TTC549 (cell line): ENCODE measurements at regions not wholly inside any gene's neighbourhood (a gene's known extent, or its start where the extent isn't known, plus 50 kb on each side); places are given as distances from the start of the nearest gene placed in this dataset.
"Not testable (repeated sequence)": the region's sequence is repeated elsewhere in the genome, so short reads cannot be mapped to it uniquely, and the experiment has no call there.

Experiments
- FAIRE-seq: peaks from 2 replicates; lab custom pipeline; 2012; peaks lifted over from hg19 to GRCh38; lab: Jason Lieb, UNC

- no peak for FAIRE-seq
Observed at GRCh38 chr14:44453433-44454171, 53.5 kb downstream of the FSCB start.

DNA sequence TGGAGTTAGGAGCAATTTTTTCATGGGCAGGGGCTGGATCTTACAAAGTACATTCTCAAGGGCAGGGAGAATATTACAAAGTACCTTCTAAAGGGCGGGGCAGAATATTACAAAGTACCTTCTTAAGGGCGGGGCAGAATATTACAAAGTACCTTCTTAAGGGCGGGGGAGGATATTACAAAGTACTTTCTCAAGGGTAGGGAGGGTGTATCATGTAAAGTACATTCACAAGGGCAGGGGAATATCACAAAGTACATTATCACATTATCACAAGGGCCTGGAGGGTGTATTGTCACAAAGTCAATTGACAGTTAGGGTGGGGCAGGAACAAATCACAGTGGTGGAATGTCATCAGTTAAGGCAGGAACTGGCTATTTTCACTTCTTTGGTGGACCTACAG is 56.9 kb downstream of the FSCB start:
- FAIRE-seq = not testable (repeated sequence)

GRCh38 chr14:44449680-44450079 is 57.4 kb downstream of the FSCB start:
- no peak for FAIRE-seq

DNA sequence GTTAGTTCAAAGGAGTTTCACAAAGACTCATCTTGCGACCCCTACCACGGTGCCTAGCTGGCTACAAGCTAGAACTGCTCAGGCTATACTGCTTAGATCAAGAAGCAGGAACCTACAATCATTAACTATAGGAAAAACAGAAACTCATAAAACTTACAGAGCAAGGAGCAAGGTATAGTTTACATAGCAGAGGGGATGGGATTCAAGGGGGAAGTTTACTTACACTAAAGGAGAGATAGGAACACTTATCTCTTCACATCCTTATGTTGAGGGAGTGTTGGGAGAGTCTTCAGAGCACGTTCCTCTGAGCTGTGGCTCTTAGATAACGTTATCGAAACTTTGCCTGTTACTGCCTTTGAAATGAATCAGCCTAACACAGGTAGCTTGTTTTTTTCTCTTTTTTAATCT is 58.1 kb downstream of the FSCB start:
- no peak for FAIRE-seq

- FAIRE-seq = no peak
Observed at GRCh38 chr14:44446965-44447364, 60.1 kb downstream of the FSCB start.

GRCh38 chr14:44444454-44444853 is 62.6 kb downstream of the FSCB start:
- FAIRE-seq = no peak

DNA sequence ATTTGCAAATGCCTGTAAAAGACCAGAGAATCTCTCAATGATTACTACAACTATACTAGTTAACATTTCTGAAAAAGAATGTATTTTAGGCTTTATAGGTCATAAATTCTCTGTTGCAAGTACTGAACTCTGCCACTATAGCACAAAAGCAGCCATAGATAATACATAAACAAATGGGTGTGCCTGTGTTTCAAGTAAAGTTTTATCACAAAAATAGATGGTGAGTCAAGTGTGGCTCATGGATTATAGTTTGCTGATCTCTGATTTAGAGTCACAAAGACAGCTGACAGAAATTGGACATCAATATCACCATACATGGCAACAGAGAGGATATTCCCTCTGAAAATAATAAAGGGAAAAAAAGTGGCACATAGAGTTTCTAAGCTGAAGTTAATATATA is 68.1 kb downstream of the FSCB start:
- no peak for FAIRE-seq

DNA sequence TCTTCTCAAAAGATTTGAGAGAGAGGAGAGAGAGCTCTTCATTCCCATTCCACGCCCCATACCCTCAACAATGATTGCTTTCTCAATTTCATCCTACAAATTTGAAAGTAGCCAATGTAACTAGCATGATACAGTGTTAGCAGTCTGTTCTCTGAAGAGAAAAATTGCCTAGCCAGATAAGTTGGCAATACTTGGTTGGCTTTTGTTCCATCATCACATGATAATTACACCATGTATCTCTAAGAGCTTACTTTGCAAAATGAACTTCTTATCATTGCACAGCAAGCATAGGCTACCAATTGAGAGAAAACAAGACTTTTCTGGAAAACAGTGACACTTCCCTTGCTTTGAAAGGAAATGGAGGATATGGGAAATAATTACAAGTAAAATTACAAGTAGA is 68.9 kb downstream of the FSCB start:
- FAIRE-seq = no peak

- FAIRE-seq = no peak
Observed at GRCh38 chr14:44436458-44436857, 70.6 kb downstream of the FSCB start.

DNA sequence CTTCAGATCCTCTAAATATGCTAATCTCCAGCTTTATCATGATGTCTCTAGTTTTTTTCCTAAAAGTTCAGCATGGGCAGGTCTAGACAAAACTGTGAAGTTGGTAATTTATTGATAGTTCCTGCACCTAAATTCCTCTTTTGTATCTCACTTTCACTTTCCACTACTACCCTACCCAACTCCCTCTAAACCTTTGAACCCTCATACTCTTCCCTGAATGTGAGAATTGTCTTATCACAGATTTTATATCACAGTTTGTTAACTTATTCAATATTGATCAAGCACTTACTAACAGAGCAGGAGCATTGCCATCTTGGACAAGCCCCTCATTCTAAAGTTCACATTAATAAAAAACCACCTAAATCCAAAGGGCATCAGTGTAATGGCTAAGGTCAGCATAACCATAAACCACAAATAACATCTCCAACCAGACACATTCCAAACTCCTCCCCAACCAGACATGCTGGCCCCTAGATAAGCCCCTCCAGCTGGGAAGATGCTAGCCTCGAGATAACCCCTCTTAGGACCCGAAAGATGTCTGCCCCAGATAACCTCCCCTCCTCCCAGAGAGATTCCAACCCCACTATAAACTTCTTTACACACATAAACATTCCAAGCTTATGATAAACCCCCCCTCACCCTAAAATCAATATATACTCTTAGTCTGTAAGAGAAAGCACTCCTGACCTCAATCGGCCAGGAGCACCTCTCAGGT is 78.7 kb downstream of the FSCB start:
- no peak for FAIRE-seq

GRCh38 chr14:44422699-44423098 is 84.4 kb downstream of the FSCB start:
- FAIRE-seq = no peak

DNA sequence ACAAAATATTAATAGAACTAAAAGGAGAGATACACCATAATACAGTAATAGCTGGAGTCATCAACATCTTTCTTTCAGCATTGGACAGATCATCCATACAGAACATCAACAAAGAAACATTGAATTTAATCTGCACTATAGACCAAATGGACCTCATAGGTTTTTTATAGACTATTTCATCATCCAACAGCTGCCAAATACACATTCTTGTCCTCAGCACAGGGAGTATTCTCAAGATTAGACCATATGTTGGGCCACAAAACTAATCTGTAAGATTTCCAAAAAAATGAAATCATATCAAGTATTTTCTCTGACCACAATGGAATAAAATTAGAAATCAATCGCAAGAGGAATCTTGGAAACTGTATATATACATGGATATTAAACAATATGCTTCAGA is 86.9 kb downstream of the FSCB start:
- FAIRE-seq = no peak

- no peak for FAIRE-seq
Observed at GRCh38 chr14:44418856-44419255, 88.2 kb downstream of the FSCB start.

GRCh38 chr14:44417809-44418208 is 89.3 kb downstream of the FSCB start:
- FAIRE-seq = no peak

DNA sequence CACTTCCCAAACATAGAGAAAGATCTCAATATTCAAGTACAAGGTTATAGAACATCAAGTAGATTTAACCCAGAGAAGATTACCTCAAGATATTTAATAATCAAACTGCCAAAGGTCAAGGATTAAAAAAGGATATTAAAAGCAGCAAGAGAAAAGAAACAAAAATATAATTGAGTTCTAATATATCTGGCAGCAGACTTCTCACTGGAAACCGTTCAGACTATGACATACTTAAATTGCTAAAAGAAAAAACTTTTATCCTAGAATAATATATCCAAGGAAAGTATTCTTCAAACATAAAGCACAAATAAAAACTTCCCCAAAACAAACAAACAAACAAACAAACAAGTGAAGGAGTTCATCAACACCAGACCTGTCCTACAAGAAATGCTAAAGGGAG is 92.4 kb downstream of the FSCB start:
- no peak for FAIRE-seq

- FAIRE-seq = no peak
Observed at GRCh38 chr14:44412858-44413569, 94.1 kb downstream of the FSCB start.

GRCh38 chr14:44405011-44405486 is 102.0 kb downstream of the FSCB start:
- no peak for FAIRE-seq

GRCh38 chr14:44404599-44404998 is 102.5 kb downstream of the FSCB start:
- no peak for FAIRE-seq

- FAIRE-seq = no peak
Observed at GRCh38 chr14:44404036-44404435, 103.0 kb downstream of the FSCB start.

DNA sequence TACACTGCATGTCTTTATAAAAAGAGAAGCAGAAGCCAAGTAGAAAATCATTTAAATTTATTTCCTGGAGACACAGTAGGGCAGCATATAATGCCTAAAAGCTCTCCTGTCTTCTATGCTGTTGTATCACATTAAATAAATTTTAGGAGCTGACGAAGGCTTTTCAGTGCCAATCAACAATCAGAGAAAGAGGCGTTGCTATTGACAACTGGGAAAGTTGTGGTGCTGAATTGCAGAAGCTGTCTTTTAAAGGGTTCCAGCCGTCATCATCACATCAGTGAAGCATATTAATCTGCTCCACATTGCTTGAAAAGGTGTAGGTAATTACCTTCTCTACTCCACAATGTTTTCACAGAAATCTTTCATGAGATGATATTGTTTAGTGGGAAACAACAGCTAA is 103.9 kb downstream of the FSCB start:
- FAIRE-seq = no peak

DNA sequence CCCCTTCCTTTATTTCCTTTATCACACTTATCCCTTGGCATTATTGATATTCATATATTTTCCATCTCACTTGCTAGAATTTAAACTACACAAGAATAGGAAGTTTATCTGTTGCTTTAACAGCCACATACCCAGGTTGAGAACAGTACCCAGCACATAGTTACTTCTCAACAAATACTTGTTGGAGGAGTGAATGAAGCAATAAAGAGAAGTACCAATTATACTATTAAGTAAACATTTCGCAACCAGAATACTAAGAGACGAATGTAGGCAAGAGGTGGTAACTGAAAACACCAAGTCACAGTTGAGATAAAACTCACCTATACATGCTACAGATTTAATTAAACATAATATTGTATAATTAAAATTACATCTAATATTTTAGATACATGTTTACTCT is 110.9 kb downstream of the FSCB start:
- FAIRE-seq = no peak

DNA sequence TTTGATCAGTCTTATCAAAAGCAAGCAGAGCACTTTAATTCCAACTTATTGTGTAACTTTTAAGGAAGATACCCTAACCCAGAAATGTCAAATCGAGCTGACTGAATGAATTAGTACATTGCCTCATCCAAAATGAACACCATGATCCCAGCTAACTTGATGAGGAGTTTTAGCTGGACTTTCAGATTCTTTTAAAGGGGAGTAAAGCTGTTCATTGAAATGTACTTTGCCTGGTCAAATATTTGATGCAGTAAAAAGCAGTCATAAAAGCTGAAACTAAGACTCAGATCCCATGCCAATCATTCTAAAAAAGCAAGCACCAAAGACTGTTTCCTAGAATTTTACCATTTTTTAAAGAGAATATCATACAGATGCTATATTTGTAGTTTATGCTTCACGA is 114.1 kb downstream of the FSCB start:
- FAIRE-seq = no peak

GRCh38 chr14:44388306-44388705 is 118.8 kb downstream of the FSCB start:
- FAIRE-seq = no peak
